Activated naive CD8-positive, alpha-beta T cell treated with anti-CD3 and anti-CD28 coated beads, Interleukin-2, amount 50 U/mL, for 24 hours (primary cell): ENCODE measurements at regions not wholly inside any gene's neighbourhood (a gene's known extent, or its start where the extent isn't known, plus 50 kb on each side); places are given as distances from the start of the nearest gene placed in this dataset.

Experiments used
- ATAC-seq: fragments of 150-1000 bp; cut with Tn5 transposase; one replicate; pipeline ENCODE4 v1.10.0; 2021
- DNase-seq: peaks from one replicate; pipeline ENCODE4 v3.0.0; 2021
- H3K27ac Mint-ChIP-seq: one replicate; pipeline ENCODE4 v1.8.0; 2021; ENCODE audit warnings: mild to moderate bottlenecking, mixed read lengths
- H3K27me3 Mint-ChIP-seq: one replicate; pipeline ENCODE4 v1.8.0; 2021; ENCODE audit warnings: mixed read lengths
- H3K36me3 Mint-ChIP-seq: one replicate; pipeline ENCODE4 v1.8.0; 2021; ENCODE audit warnings: low read depth, mixed read lengths
- H3K4me1 Mint-ChIP-seq: one replicate; pipeline ENCODE4 v1.8.0; 2021; ENCODE audit warnings: mixed read lengths
- H3K4me3 Mint-ChIP-seq: one replicate; pipeline ENCODE4 v1.8.0; 2021; ENCODE audit warnings: mild to moderate bottlenecking, moderate library complexity, mixed read lengths
- H3K9me3 Mint-ChIP-seq: one replicate; pipeline ENCODE4 v1.8.0; 2021; ENCODE audit warnings: mixed read lengths

DNA sequence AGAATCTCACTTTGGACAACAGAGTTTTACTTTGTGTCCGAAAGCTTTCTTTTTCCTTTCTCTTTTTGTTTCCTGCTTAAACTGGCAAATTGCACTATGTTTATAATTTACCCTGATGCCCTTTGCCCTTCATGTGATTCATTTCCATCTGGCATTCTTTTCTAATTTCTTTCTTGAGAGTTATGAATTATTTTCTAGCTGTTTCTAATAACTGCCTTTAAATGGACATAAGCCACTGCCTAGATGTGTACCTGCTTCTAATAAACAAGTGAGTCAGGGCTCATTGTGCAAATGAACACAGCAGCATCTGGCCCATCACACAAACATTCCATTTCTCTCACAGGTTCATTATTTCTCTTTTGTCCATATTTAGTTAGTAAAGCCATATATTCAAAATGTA lies 242.3 kb upstream of the GPRIN3 start:
- DNase-seq (no peak), ATAC-seq (no peak)
- Mint-ChIP-seq H3K27me3 (no peaks in the 10 kb centered on the region), H3K27ac (no peak overlapping the region), H3K9me3 (peaks cover 8% of the 10 kb centered on the region), H3K4me3 (no peak overlapping the region), H3K4me1 (no peaks in the 10 kb centered on the region), H3K36me3 (no peaks in the 10 kb centered on the region)

DNA sequence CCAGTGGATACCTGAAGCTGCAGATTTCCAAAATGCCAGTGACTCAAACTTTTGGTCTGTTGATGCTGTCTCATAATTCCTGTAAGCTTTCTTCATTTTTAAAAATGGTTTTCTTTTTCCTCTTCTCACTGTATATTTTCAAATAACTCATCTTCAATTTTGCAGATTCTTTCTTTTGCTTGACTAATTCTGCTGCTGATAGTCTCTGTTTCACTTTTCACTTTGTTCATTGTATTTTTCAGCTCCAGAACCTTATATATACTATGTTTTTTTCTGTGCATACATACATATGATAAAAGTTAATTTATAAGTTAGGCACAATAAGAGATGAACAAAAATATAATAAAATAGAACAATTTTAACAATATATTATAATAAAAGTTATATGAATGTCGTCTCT lies 237.7 kb upstream of the GPRIN3 start:
- Mint-ChIP-seq H3K4me1 (peaks cover under 1% of the 10 kb centered on the region), H3K27ac (no peak overlapping the region), H3K4me3 (no peak overlapping the region), H3K27me3 (no peaks in the 10 kb centered on the region), H3K36me3 (no peaks in the 10 kb centered on the region), H3K9me3 (peaks cover 27% of the 10 kb centered on the region)
- no peak for DNase-seq
- ATAC-seq, result no peak

DNA sequence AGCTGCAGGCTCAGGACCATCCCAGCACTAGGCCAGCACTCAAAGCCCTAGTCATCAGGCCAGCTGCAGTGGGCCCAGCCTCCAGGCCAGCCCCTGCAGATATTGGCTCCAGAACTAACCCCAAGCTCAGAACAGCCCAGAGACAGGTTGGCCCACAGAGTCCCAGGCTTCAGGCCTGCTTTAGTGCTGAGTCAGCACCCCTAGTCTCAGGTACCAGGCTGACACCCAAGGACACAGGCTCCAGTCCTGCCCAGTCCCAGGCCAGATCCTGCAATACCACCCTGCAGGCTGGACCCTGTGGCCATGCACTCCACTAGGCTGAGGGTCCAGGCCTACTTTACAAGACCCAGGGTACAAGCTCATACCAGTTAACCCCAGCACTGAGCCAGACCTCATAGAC lies 234.4 kb upstream of the GPRIN3 start:
- no peak for ATAC-seq
- H3K4me3 Mint-ChIP-seq, result no peak overlapping the region
- H3K4me1 Mint-ChIP-seq, result peaks cover 9% of the 10 kb centered on the region
- no peak for DNase-seq
- H3K9me3 Mint-ChIP-seq, result peaks cover 27% of the 10 kb centered on the region
- peaks cover 1% of the 10 kb centered on the region for H3K36me3 Mint-ChIP-seq
- H3K27ac Mint-ChIP-seq, result no peak overlapping the region
- H3K27me3 Mint-ChIP-seq, result peaks cover 2% of the 10 kb centered on the region

DNA sequence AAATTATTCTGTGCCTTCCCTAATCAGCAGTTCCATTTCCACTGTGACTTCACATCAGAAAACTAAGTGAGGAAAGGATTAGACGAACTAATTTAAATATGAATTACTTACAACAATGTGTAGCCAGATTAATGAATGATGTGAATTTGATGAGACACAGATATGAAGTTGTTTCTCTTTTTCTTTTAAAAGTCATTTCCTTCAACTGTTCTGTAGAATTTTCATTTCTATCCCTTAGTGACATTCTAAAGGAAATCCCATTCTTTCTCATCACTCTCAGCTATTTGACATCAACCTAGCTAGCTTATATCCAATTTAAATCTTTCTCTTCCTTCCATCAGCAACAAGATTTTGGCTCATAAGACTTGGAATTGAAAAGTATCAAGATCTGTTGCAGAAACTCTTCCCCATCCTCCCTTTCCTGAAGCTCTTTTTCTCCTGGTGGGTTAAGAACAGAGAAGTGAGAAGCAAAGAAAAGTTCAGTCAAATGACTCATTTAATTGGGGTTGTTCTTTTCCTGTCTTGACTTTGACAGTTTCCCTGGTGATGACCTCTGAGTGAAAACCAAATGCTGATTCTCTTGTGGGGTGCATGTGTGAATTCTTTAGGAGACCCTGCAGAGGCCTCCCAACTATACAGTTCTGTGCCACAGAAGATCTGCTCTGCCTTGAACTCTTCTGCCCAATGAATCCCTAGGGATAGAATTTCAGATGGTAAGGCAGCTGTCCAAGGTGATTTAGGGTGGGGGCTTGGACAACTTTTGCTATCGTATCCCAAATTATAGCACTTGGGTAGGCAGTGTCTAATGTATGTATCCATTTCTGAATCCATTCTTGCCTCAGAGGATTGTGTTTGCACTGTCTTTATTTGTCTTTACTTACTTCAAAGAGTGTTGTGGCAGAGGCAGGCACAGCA lies 232.5 kb upstream of the GPRIN3 start:
- Mint-ChIP-seq H3K4me1 (peaks cover 9% of the 10 kb centered on the region), H3K9me3 (peaks cover 20% of the 10 kb centered on the region), H3K27ac (no peak overlapping the region), H3K4me3 (no peak overlapping the region), H3K36me3 (peaks cover 1% of the 10 kb centered on the region), H3K27me3 (peaks cover 10% of the 10 kb centered on the region)
- DNase-seq (no peak), ATAC-seq (peak; percentile 52)

DNA sequence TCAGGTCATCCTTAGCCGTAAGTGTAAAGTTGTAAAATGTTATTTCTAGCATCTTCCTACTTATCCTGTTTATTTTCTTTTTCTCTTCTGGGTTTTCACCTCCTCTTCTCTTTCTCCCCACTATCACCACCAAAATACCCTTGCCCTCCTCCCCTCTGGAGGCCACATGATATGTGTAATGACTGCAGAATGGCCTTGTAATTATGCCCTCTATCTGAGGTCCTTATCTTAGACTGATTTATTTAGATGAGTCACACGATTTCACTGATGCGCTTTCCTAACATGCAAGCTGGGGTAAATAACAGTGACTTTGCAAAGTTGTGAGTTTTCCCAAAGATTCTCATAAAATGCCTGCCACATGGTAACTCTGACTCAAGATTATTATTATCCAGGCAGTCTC lies 231.8 kb upstream of the GPRIN3 start:
- Mint-ChIP-seq H3K9me3 (peaks cover 14% of the 10 kb centered on the region), H3K36me3 (peaks cover 1% of the 10 kb centered on the region), H3K27me3 (peaks cover 11% of the 10 kb centered on the region), H3K4me1 (peaks cover 9% of the 10 kb centered on the region), H3K4me3 (no peak overlapping the region), H3K27ac (no peak overlapping the region)
- ATAC-seq (no peak), DNase-seq (no peak)

- Mint-ChIP-seq H3K9me3 (peaks cover 11% of the 10 kb centered on the region), H3K4me3 (no peak overlapping the region), H3K27ac (no peak overlapping the region), H3K36me3 (peaks cover 1% of the 10 kb centered on the region), H3K4me1 (peaks cover 9% of the 10 kb centered on the region), H3K27me3 (peaks cover 12% of the 10 kb centered on the region)
- no peak for ATAC-seq
- DNase-seq, result no peak
Measured at GRCh38 chr4:89538886-89539285, 231.3 kb upstream of the GPRIN3 start.

DNA sequence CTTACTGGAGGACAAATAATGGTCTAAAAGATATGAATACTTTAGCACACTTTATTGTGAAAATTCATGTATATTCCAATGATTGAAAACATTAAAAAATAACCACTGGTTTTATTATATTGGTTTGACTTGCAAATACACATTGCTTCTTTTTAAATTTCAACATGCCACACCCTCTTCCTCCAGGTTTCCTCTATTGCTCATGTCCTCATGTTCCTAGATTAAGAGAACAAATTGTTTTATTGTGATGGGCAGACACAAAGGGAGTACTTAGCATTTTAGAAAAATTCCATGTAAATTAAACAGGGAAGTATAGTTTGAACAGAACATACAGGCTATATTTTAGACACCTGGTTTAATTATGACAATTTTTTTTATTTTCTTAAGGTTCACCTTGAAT lies 230.6 kb upstream of the GPRIN3 start:
- no peak for ATAC-seq
- Mint-ChIP-seq H3K36me3 (peaks cover 1% of the 10 kb centered on the region), H3K4me3 (no peak overlapping the region), H3K9me3 (peaks cover 5% of the 10 kb centered on the region), H3K4me1 (peaks cover 9% of the 10 kb centered on the region), H3K27ac (no peak overlapping the region), H3K27me3 (peaks cover 12% of the 10 kb centered on the region)
- no peak for DNase-seq

- Mint-ChIP-seq H3K36me3 (peaks cover 1% of the 10 kb centered on the region), H3K4me1 (peaks cover 9% of the 10 kb centered on the region), H3K9me3 (no peaks in the 10 kb centered on the region), H3K27me3 (peaks cover 12% of the 10 kb centered on the region), H3K27ac (no peak overlapping the region), H3K4me3 (no peak overlapping the region)
- DNase-seq, result no peak
- no peak for ATAC-seq
Measured at GRCh38 chr4:89537281-89537680, 229.7 kb upstream of the GPRIN3 start.

- Mint-ChIP-seq H3K27ac (no peak overlapping the region), H3K27me3 (peaks cover 20% of the 10 kb centered on the region), H3K4me1 (peaks cover 8% of the 10 kb centered on the region), H3K9me3 (no peaks in the 10 kb centered on the region), H3K36me3 (peaks cover 1% of the 10 kb centered on the region), H3K4me3 (no peak overlapping the region)
- DNase-seq (no peak), ATAC-seq (no peak)
Measured at GRCh38 chr4:89535251-89535650, 227.7 kb upstream of the GPRIN3 start.

- Mint-ChIP-seq H3K36me3 (peaks cover under 1% of the 10 kb centered on the region), H3K4me3 (no peak overlapping the region), H3K27ac (no peak overlapping the region), H3K4me1 (peaks cover under 1% of the 10 kb centered on the region), H3K9me3 (no peaks in the 10 kb centered on the region), H3K27me3 (peaks cover 19% of the 10 kb centered on the region)
- DNase-seq (no peak), ATAC-seq (no peak)
Measured at GRCh38 chr4:89534356-89534755, 226.8 kb upstream of the GPRIN3 start.

GRCh38 chr4:89531932-89532640 lies 224.5 kb upstream of the GPRIN3 start:
- H3K27me3 Mint-ChIP-seq, result peaks cover 21% of the 10 kb centered on the region
- no peak overlapping the region for H3K27ac Mint-ChIP-seq
- no peak overlapping the region for H3K4me3 Mint-ChIP-seq
- H3K36me3 Mint-ChIP-seq, result no peaks in the 10 kb centered on the region
- peaks cover 9% of the 10 kb centered on the region for H3K4me1 Mint-ChIP-seq
- H3K9me3 Mint-ChIP-seq, result no peaks in the 10 kb centered on the region
- ATAC-seq (no peak), DNase-seq (no peak)

GRCh38 chr4:89528526-89529133 lies 221.0 kb upstream of the GPRIN3 start:
- no peak overlapping the region for H3K27ac Mint-ChIP-seq
- peaks cover 9% of the 10 kb centered on the region for H3K4me1 Mint-ChIP-seq
- ATAC-seq, result peak; percentile 33
- no peak for DNase-seq
- peaks cover 33% of the 10 kb centered on the region for H3K27me3 Mint-ChIP-seq
- H3K9me3 Mint-ChIP-seq, result no peaks in the 10 kb centered on the region
- no peaks in the 10 kb centered on the region for H3K36me3 Mint-ChIP-seq
- no peak overlapping the region for H3K4me3 Mint-ChIP-seq

DNA sequence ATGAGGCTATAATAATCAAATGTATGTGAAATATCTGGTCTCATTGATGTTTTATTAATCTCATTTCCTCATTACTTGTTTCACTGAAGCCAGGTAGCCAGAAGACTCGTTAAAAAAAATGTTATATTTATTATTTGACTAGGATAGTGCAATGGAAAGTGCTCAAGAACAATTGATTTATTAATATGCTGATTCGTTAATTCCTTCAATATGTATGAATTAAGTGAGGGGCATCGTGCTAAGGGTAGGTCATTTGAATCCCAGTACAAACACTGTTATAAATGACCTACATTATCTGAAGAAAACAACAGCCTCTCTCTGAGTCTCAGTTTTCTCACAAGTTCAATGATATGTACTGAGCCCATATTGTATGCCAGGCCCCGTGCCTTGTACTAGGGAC lies 214.2 kb upstream of the GPRIN3 start:
- Mint-ChIP-seq H3K4me1 (no peaks in the 10 kb centered on the region), H3K36me3 (no peaks in the 10 kb centered on the region), H3K4me3 (no peak overlapping the region), H3K9me3 (no peaks in the 10 kb centered on the region), H3K27me3 (peaks cover 38% of the 10 kb centered on the region), H3K27ac (no peak overlapping the region)
- ATAC-seq, result no peak
- no peak for DNase-seq

DNA sequence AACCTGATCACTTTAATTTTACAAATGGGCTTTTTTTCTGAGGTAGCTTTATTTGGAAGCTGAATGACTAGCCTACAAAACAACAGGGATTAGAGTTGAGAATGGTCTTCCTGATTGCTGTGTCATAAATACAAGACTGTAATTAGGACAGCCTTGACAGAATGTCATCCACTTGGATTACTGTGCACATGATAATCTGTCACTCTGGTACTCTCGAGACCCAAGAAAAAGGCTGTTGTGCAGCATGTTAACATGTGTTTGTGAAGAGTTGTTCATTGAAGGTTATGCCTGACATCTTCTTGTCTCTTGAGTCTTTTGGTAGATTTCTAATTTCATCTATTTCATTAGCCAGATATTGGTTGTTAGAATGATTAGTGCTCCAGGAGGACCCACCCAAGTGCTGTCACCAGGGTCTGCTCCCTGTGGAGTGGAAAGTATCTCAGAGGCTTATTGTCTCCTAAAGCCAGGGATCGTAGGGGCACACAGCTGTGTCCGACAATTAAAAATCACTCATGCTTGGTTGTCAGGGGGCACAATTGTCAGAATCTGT lies 212.2 kb upstream of the GPRIN3 start:
- ATAC-seq (no peak), DNase-seq (no peak)
- no peaks in the 10 kb centered on the region for H3K36me3 Mint-ChIP-seq
- no peaks in the 10 kb centered on the region for H3K4me1 Mint-ChIP-seq
- H3K27me3 Mint-ChIP-seq, result peaks cover 30% of the 10 kb centered on the region
- H3K4me3 Mint-ChIP-seq, result no peak overlapping the region
- H3K27ac Mint-ChIP-seq, result no peak overlapping the region
- no peaks in the 10 kb centered on the region for H3K9me3 Mint-ChIP-seq
